ENCODE measurements at regions not wholly inside any gene's neighbourhood (a gene's known extent, or its start where the extent isn't known, plus 50 kb on each side); places are given as distances from the start of the nearest gene placed in this dataset.

DNA sequence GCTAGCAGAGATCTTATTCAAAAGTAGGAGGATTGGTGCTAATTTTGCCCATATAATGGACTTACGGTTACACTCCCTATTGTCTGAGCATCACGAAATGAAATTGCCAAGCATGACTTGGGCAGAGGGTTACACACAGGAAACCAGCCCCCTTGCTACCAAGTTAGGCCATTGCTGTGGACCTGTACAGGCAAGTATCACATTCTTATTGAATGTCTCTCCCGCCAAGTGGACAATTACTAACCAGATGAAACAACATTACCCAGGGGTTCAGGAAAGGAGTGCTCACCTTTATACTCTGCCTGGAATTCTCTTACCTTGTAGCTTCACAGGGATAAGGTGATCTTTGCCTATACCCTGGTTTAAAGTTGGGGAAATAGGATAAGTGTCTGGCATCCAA, 70.6 kb upstream of the TOX3 start:
- WGBS, 2 donors = 63 to 64% methylated on average over 3 of the region's 3 CpGs

GRCh38 chr16:52613508-52613907, 66.6 kb upstream of the TOX3 start:
- Histone ChIP-seq H3K9me3 (ENCODE audit: control insufficient read depth in 4 of 4, insufficient read depth in 3 of 4, low read length in 3 of 4) (no peaks in the 10 kb centered on the region), H3K9ac (ENCODE audit: insufficient read depth in 1 of 2, low read length in 2 of 2) (no peak overlapping the region), H3K27me3 (ENCODE audit: control insufficient read depth in 3 of 3, insufficient read depth in 3 of 3, low read length in 2 of 3) (no peaks in the 10 kb centered on the region), H3K4me3 (no peak overlapping the region), H3K4me1 (ENCODE audit: control insufficient read depth in 5 of 5, insufficient read depth in 5 of 5, low read length in 5 of 5) (no peaks in the 10 kb centered on the region), H3K36me3 (ENCODE audit: control insufficient read depth in 4 of 4, insufficient read depth in 4 of 4, low read length in 4 of 4) (no peaks in the 10 kb centered on the region), H3K27ac (ENCODE audit: low read depth in 1 of 2, low read length in 1 of 2) (no peak overlapping the region)
- no peak for ATAC-seq (ENCODE audit: insufficient read depth, low FRiP score)
- 73 to 86% methylated on average over 2 of the region's 2 CpGs for WGBS, 2 donors
- DNase-seq = no peak
- no peak for TF ChIP-seq CTCF (IDR thresholded peaks at IDR 0.05; ENCODE audit: control extremely low read depth, extremely low read depth)

More for the DNA sequence above, 70.6 kb upstream of the TOX3 start:
- no peak for ATAC-seq (ENCODE audit: insufficient read depth, low FRiP score)
- H3K27me3 ChIP-seq (ENCODE audit: control insufficient read depth in 3 of 3, insufficient read depth in 3 of 3, low read length in 2 of 3) = peaks cover 0 to 8% (median 0%) of the 10 kb centered on the region in 3 donors
- no peaks in the 10 kb centered on the region for H3K36me3 ChIP-seq (ENCODE audit: control insufficient read depth in 4 of 4, insufficient read depth in 4 of 4, low read length in 4 of 4)
- H3K9me3 ChIP-seq (ENCODE audit: control insufficient read depth in 4 of 4, insufficient read depth in 3 of 4, low read length in 3 of 4) = no peaks in the 10 kb centered on the region
- no peaks in the 10 kb centered on the region for H3K4me1 ChIP-seq (ENCODE audit: control insufficient read depth in 5 of 5, insufficient read depth in 5 of 5, low read length in 5 of 5)
- H3K4me3 ChIP-seq = no peak overlapping the region
- no peak overlapping the region for H3K27ac ChIP-seq (ENCODE audit: low read depth in 1 of 2, low read length in 1 of 2)
- H3K9ac ChIP-seq (ENCODE audit: insufficient read depth in 1 of 2, low read length in 2 of 2) = no peak overlapping the region
- no peak for DNase-seq
- no peak for TF ChIP-seq CTCF (IDR thresholded peaks at IDR 0.05; ENCODE audit: control extremely low read depth, extremely low read depth)

- ATAC-seq (ENCODE audit: insufficient read depth, low FRiP score) = no peak
- Histone ChIP-seq H3K9ac (ENCODE audit: insufficient read depth in 1 of 2, low read length in 2 of 2) (no peak overlapping the region), H3K27me3 (ENCODE audit: control insufficient read depth in 3 of 3, insufficient read depth in 3 of 3, low read length in 2 of 3) (no peaks in the 10 kb centered on the region), H3K27ac (ENCODE audit: low read depth in 1 of 2, low read length in 1 of 2) (no peak overlapping the region), H3K9me3 (ENCODE audit: control insufficient read depth in 4 of 4, insufficient read depth in 3 of 4, low read length in 3 of 4) (no peaks in the 10 kb centered on the region), H3K4me1 (ENCODE audit: control insufficient read depth in 5 of 5, insufficient read depth in 5 of 5, low read length in 5 of 5) (no peaks in the 10 kb centered on the region), H3K36me3 (ENCODE audit: control insufficient read depth in 4 of 4, insufficient read depth in 4 of 4, low read length in 4 of 4) (no peaks in the 10 kb centered on the region), H3K4me3 (no peak overlapping the region)
- DNase-seq = peak in 1 of 3 donors; percentile 8
- WGBS, 2 donors = 63 to 81% methylated on average over 9 of the region's 9 CpGs
- TF ChIP-seq CTCF (IDR thresholded peaks at IDR 0.05; ENCODE audit: control extremely low read depth, extremely low read depth) = no peak
Observed at GRCh38 chr16:52611817-52612673, 65.1 kb upstream of the TOX3 start.
